ENCODE measurements at regions not wholly inside any gene's neighbourhood (a gene's known extent, or its start where the extent isn't known, plus 50 kb on each side); places are given as distances from the start of the nearest gene placed in this dataset.

DNA sequence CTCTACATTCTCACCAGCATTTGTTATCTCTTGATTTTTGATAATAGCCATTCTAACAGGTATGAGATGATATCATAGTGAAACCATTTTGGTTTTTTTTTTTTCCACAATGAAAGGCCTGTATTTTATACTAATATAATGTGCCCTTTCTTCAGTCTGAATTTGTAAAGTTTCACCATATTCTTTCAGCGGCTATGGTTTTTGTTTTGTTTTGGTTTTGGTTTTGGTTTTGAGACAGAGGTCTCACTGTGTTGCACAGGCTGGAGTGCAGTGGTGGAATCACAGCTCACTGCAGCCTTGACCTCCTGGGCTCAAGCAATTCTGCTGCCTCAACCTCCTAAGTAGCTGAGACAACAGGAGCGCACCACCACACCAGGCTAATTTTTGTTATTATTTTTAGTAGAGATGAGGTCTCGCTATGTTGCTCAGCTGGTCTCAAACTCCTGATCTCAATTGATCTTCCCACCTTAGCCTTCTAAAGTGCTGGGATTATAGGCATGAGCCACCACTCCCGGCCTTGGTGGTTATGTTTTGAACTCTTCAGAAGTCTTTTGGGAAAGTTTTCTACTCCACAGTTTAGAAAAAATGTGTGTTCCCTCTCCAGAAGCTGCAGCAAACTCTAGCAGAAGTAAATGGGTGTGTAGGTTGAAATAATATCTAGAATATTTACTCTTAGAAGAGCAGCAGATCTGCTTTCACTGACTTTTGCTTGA lies 110.2 kb upstream of the UMPS start:
- H3K36me3 ChIP-seq: no peaks in the 10 kb centered on the region
- no peaks in the 10 kb centered on the region for H3K27me3 ChIP-seq
- ATAC-seq (peak; percentile 37 to 51 (median 39)), DNase-seq (no peak)
- WGBS (ENCODE audit: insufficient coverage, low coverage, low lambda C conversion rate, missing lambda C conversion rate): 38% methylated on average over 4 of the region's 4 CpGs
- intact Hi-C loops (cut with DNase I): loop anchor here in 1 of 2 donors (5.0 kb wide), 1 partner anchor 67 kb away; no protein-coding TSS in a partner anchor
- peak overlapping the region; percentile 65 to 82 (median 71) for H3K27ac ChIP-seq
- H3K4me1 ChIP-seq: peaks cover 0 to 63% (median 26%) of the 10 kb centered on the region in 4 donors
- TF ChIP-seq, protein P1, sequence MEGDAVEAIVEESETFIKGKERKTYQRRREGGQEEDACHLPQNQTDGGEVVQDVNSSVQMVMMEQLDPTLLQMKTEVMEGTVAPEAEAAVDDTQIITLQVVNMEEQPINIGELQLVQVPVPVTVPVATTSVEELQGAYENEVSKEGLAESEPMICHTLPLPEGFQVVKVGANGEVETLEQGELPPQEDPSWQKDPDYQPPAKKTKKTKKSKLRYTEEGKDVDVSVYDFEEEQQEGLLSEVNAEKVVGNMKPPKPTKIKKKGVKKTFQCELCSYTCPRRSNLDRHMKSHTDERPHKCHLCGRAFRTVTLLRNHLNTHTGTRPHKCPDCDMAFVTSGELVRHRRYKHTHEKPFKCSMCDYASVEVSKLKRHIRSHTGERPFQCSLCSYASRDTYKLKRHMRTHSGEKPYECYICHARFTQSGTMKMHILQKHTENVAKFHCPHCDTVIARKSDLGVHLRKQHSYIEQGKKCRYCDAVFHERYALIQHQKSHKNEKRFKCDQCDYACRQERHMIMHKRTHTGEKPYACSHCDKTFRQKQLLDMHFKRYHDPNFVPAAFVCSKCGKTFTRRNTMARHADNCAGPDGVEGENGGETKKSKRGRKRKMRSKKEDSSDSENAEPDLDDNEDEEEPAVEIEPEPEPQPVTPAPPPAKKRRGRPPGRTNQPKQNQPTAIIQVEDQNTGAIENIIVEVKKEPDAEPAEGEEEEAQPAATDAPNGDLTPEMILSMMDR (IDR thresholded peaks at IDR 0.05): no peak
- TF ChIP-seq POLR2A (IDR thresholded peaks at IDR 0.05): no peak
- no peak overlapping the region for H3K4me3 ChIP-seq
- H3K9me3 ChIP-seq: no peaks in the 10 kb centered on the region

DNA sequence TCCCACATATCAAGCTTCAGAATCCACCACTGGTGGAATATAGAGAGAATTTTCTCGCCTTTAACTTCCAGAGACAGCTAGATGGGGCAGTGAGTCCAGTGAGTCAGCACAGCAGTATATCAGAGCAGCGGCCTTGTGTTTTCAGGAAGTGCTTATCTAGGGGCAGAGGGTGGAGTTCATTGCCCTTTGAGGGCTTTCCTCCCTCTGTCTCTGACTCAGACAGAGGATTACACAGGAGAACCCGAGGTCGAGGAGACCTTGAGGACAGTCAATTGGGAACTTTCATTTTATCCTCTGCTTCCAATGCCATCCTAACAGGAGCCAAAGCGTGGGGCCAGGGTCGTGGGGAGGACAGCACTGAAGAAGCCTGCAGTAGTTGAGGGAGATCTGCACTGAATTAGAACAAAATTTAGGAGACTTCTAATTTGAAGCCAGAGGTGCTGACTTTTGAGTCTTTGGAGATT lies 109.6 kb upstream of the UMPS start:
- ATAC-seq (peak; percentile 95 to 99 (median 96)), DNase-seq (peak; percentile 64 to 88 (median 67))
- 6% methylated on average over 6 of the region's 6 CpGs for WGBS (ENCODE audit: insufficient coverage, low coverage, low lambda C conversion rate, missing lambda C conversion rate)
- Histone ChIP-seq H3K4me1 (peaks cover 0 to 63% (median 25%) of the 10 kb centered on the region in 4 donors), H3K4me3 (no peak overlapping the region), H3K36me3 (no peaks in the 10 kb centered on the region), H3K27ac (peak overlapping the region; percentile 65 to 82 (median 71)), H3K27me3 (no peaks in the 10 kb centered on the region), H3K9me3 (no peaks in the 10 kb centered on the region)
- TF ChIP-seq, protein P1 (IDR thresholded peaks at IDR 0.05): peak; percentile 17 to 44 (median 40)
- TF ChIP-seq POLR2A (IDR thresholded peaks at IDR 0.05): no peak
- intact Hi-C loops (cut with DNase I): loop anchor here in 1 of 2 donors (5.0 kb wide), 1 partner anchor 67 kb away; no protein-coding TSS in a partner anchor

DNA sequence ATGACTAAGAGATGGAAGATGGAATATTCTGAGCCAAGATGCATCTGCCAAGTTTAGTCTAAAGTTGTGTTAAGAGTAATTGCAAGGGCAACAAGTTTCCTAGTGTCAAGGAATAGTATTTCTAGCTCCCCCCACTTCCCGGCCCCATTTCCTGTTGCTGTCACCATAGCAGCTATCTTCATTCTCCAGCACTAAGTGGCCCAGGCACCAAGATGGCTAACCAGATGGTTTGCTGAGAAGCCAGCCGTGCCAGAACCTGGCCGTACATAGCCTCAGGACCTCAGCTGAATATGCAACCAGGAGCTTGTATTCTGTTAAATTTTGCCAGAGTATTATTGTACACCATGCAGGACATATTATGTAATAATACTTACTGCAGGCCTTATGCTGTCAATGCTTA lies 108.8 kb upstream of the UMPS start:
- H3K27ac ChIP-seq: peak overlapping the region in 1 of 3 donors; percentile 82
- 30% methylated on average over 3 of the region's 3 CpGs for WGBS (ENCODE audit: insufficient coverage, low coverage, low lambda C conversion rate, missing lambda C conversion rate)
- no peaks in the 10 kb centered on the region for H3K27me3 ChIP-seq
- H3K4me1 ChIP-seq: peaks cover 0 to 55% (median 21%) of the 10 kb centered on the region in 4 donors
- no peaks in the 10 kb centered on the region for H3K9me3 ChIP-seq
- ATAC-seq (no peak), DNase-seq (no peak)
- no peaks in the 10 kb centered on the region for H3K36me3 ChIP-seq
- no peak overlapping the region for H3K4me3 ChIP-seq
- intact Hi-C loops (cut with DNase I): loop anchor here in 1 of 2 donors (5.0 kb wide), 1 partner anchor 66 kb away; no protein-coding TSS in a partner anchor
- TF ChIP-seq, protein P1 (IDR thresholded peaks at IDR 0.05): no peak
- no peak for TF ChIP-seq POLR2A (IDR thresholded peaks at IDR 0.05)

DNA sequence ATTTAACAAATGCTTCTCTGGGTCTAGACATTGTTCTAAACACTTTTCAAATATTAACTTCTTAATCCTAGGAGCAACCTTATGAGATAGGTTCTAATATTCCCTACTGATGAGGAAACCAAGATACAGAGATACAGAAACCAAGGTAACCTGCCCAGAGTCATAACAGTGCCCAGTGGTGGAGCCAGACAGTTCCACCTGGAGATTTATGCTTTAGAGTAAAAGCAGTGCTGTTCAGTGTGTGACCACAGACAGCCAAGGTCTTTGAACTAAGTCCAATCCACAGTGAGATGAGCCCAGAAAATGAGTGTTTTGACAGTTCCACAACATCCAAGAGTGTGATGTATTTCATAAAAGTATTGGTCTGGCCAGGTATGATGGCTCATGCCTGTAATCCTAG lies 105.2 kb upstream of the UMPS start:
- ATAC-seq: no peak
- Histone ChIP-seq H3K4me3 (no peak overlapping the region), H3K36me3 (no peaks in the 10 kb centered on the region), H3K4me1 (peaks cover 0 to 38% (median 17%) of the 10 kb centered on the region in 4 donors), H3K27ac (no peak overlapping the region), H3K27me3 (no peaks in the 10 kb centered on the region), H3K9me3 (no peaks in the 10 kb centered on the region)
- no peak for DNase-seq
- intact Hi-C loops (cut with DNase I): no loop called here
- TF ChIP-seq POLR2A (IDR thresholded peaks at IDR 0.05): no peak
- TF ChIP-seq, protein P1 (IDR thresholded peaks at IDR 0.05): no peak

Data from right lobe of liver (tissue), 6 donors.